HTR-8/SVneo (cell line): ENCODE measurements at regions not wholly inside any gene's neighbourhood (a gene's known extent, or its start where the extent isn't known, plus 50 kb on each side); places are given as distances from the start of the nearest gene placed in this dataset.

Experiments
- DNase-seq: peaks from one replicate; pipeline ENCODE4 v3.0.0; 2011; ENCODE audit warnings: low spot score, mixed read lengths; ENCODE audit not compliant: insufficient read length
- FAIRE-seq: peaks from 2 replicates; lab custom pipeline; 2011; peaks lifted over from hg19 to GRCh38; lab: Jason Lieb, UNC

GRCh38 chrX:39307488-39307887 is 506.2 kb downstream of the MID1IP1 start:
- no peak for DNase-seq
- no peak for FAIRE-seq

- FAIRE-seq, result no peak
- no peak for DNase-seq
Measured at GRCh38 chrX:39308126-39308525, 506.9 kb downstream of the MID1IP1 start.

GRCh38 chrX:39309018-39309635 is 507.9 kb downstream of the MID1IP1 start:
- FAIRE-seq (no peak), DNase-seq (no peak)

GRCh38 chrX:39309721-39310152 is 508.5 kb downstream of the MID1IP1 start:
- DNase-seq (peak; percentile 1), FAIRE-seq (no peak)

- no peak for DNase-seq
- no peak for FAIRE-seq
Measured at GRCh38 chrX:39310891-39311290, 509.6 kb downstream of the MID1IP1 start.

GRCh38 chrX:39311646-39312045 is 510.4 kb downstream of the MID1IP1 start:
- FAIRE-seq, result no peak

GRCh38 chrX:39313146-39313545 is 511.9 kb downstream of the MID1IP1 start:
- DNase-seq, result no peak
- FAIRE-seq, result no peak

More at GRCh38 chrX:39311646-39312045, 510.4 kb downstream of the MID1IP1 start:
- DNase-seq, result no peak

GRCh38 chrX:39318506-39319343 is 517.5 kb downstream of the MID1IP1 start:
- FAIRE-seq, result no peak
- no peak for DNase-seq

- DNase-seq (no peak), FAIRE-seq (no peak)
Measured at GRCh38 chrX:39320165-39320564, 518.9 kb downstream of the MID1IP1 start.

- no peak for FAIRE-seq
- no peak for DNase-seq
Measured at GRCh38 chrX:39322496-39322895, 521.2 kb downstream of the MID1IP1 start.

GRCh38 chrX:39324233-39324930 is 523.1 kb downstream of the MID1IP1 start:
- FAIRE-seq (no peak), DNase-seq (no peak)

GRCh38 chrX:39327255-39327654 is 526.0 kb downstream of the MID1IP1 start:
- FAIRE-seq (no peak), DNase-seq (no peak)

- no peak for FAIRE-seq
- no peak for DNase-seq
Measured at GRCh38 chrX:39327705-39328104, 526.4 kb downstream of the MID1IP1 start.

- FAIRE-seq (no peak), DNase-seq (no peak)
Measured at GRCh38 chrX:39328661-39329060, 527.4 kb downstream of the MID1IP1 start.

- FAIRE-seq (no peak), DNase-seq (no peak)
Measured at GRCh38 chrX:39331082-39331704, 529.9 kb downstream of the MID1IP1 start.

- DNase-seq (no peak), FAIRE-seq (no peak)
Measured at GRCh38 chrX:39333451-39333850, 532.2 kb downstream of the MID1IP1 start.

- FAIRE-seq (no peak), DNase-seq (no peak)
Measured at GRCh38 chrX:39335513-39336235, 534.4 kb downstream of the MID1IP1 start.

GRCh38 chrX:39336671-39337311 is 535.5 kb downstream of the MID1IP1 start:
- no peak for DNase-seq
- FAIRE-seq, result no peak

GRCh38 chrX:39337451-39337850 is 536.2 kb downstream of the MID1IP1 start:
- FAIRE-seq, result no peak
- DNase-seq, result no peak
